A549 (cell line): ENCODE measurements at regions not wholly inside any gene's neighbourhood (a gene's known extent, or its start where the extent isn't known, plus 50 kb on each side); places are given as distances from the start of the nearest gene placed in this dataset.

ENCODE experiments used
- ATAC-seq, 2 experiments: fragments of 200-7000 bp in 1 of 2; fragments of >200 bp in 1 of 2; cut with Nextera tagmentation in 1 of 2; cut with Tn5 transposase in 1 of 2; 3 replicates each; pipeline versions ENCODE4 v1.8.0 to v1.9.1; 2018 to 2020; ENCODE audit warnings: mild to moderate bottlenecking in 1 of 2, moderate library complexity in 1 of 2
- CTCF ChIA-PET: fragments of 300-600 bp; sonication (Branson Sonifier 250); formaldehyde crosslinking; extraction: SDS; loops from one replicate; lab custom pipeline; 2021; ENCODE audit warnings: antibody characterized with exemption, inconsistent platforms; lab: Yijun Ruan, JAX
- POLR2A ChIA-PET: fragments of 350-600 bp; formaldehyde crosslinking; extraction: SDS; loops from one replicate; lab custom pipeline; 2021; ENCODE audit warnings: antibody characterized with exemption, inconsistent platforms; lab: Yijun Ruan, JAX
- DNase-seq, 2 experiments: peaks; one replicate each; pipeline versions ENCODE4 v3.0.0 to v3.0.0-alpha.2; 2011 to 2016; ENCODE audit warnings: low read depth in 1 of 2, low spot score in 1 of 2
- FAIRE-seq: peaks from 2 replicates; lab custom pipeline; 2011; peaks lifted over from hg19 to GRCh38; lab: Jason Lieb, UNC
- H3K27ac ChIP-seq, 2 experiments: fragments of >200 bp; sonication (Bioruptor Twin); formaldehyde crosslinking; 3 replicates each; pipeline ENCODE4 v1.5.1; 2016 to 2017
- H3K4me1 ChIP-seq: fragments of >200 bp; sonication (Bioruptor Twin); formaldehyde crosslinking; 3 replicates; pipeline ENCODE4 v1.6.1; 2016
- H3K4me2 ChIP-seq: fragments of >200 bp; sonication (Bioruptor Twin); formaldehyde crosslinking; 3 replicates; pipeline ENCODE4 v1.6.1; 2016
- H3K4me3 ChIP-seq: fragments of >200 bp; sonication (Bioruptor Twin); formaldehyde crosslinking; 3 replicates; pipeline ENCODE4 v1.5.1; 2016
- H3K9me3 ChIP-seq: fragments of >200 bp; sonication (Bioruptor Twin); formaldehyde crosslinking; 3 replicates; pipeline ENCODE4 v1.6.1; 2016
- CBX8 ChIP-seq: fragments of 200-600 bp; sonication (generic); IDR thresholded peaks from 2 replicates; pipeline ENCODE4 v1.6.1; 2016
- EHMT2 ChIP-seq: fragments of 200-600 bp; sonication (generic); IDR thresholded peaks from 2 replicates; pipeline ENCODE4 v1.6.1; 2016; ENCODE audit warnings: antibody characterized with exemption, low read depth, mild to moderate bottlenecking, moderate library complexity
- FOSB ChIP-seq: fragments of 250-450 bp; sonication (Bioruptor Pico); IDR thresholded peaks from 2 replicates; pipeline ENCODE4 v1.5.0; 2020; ENCODE audit warnings: mild to moderate bottlenecking, moderate library complexity
- HEYL ChIP-seq: fragments of 250-450 bp; sonication (Bioruptor Pico); IDR thresholded peaks from 2 replicates; pipeline ENCODE4 v1.8.0; 2021; ENCODE audit warnings: mild to moderate bottlenecking, moderate library complexity
- JUN ChIP-seq, 2 experiments: fragments of >200 bp; sonication (Bioruptor Twin); formaldehyde crosslinking; IDR thresholded peaks; 2 replicates in 1 of 2; 3 replicates in 1 of 2; pipeline ENCODE4 v1.6.1; 2016 to 2017
- MAZ ChIP-seq: fragments of 150-350 bp; IDR thresholded peaks from 2 replicates; pipeline ENCODE4 v1.6.1; 2014; ENCODE audit warnings: antibody characterized with exemption, low read depth, low read length, borderline replicate concordance
- MYC ChIP-seq: IDR thresholded peaks from 2 replicates; pipeline ENCODE4 v1.6.1; 2012; ENCODE audit warnings: mild to moderate bottlenecking, inconsistent platforms, low read length, improper control_type of control experiment, borderline replicate concordance
- NFE2L2 ChIP-seq: fragments of 150-350 bp; conservative IDR thresholded peaks from 2 replicates; pipeline ENCODE4 v1.6.1; 2014; ENCODE audit warnings: low read length
- NPAS2 ChIP-seq: fragments of 250-450 bp; sonication (Bioruptor Pico); IDR thresholded peaks from 2 replicates; pipeline ENCODE4 v1.8.0; 2022; ENCODE audit warnings: mild to moderate bottlenecking, moderate library complexity, borderline replicate concordance
- NR3C1 ChIP-seq: fragments of >200 bp; sonication (Bioruptor Twin); formaldehyde crosslinking; IDR thresholded peaks from 3 replicates; pipeline ENCODE4 v1.6.1; 2017
- POLR2A ChIP-seq: IDR thresholded peaks from 2 replicates; pipeline ENCODE4 v1.6.1; 2012; ENCODE audit warnings: mild to moderate bottlenecking, low read length
- POLR2AphosphoS2 ChIP-seq: conservative IDR thresholded peaks from 2 replicates; pipeline ENCODE4 v1.6.1; 2012; ENCODE audit warnings: low read length, improper control_type of control experiment, inconsistent platforms
- RARB ChIP-seq: fragments of 250-450 bp; sonication (Bioruptor Pico); IDR thresholded peaks from 2 replicates; pipeline ENCODE4 v1.8.0; 2021; ENCODE audit warnings: mild to moderate bottlenecking, moderate library complexity
- TFCP2L1 ChIP-seq: fragments of 250-450 bp; sonication (Bioruptor Pico); IDR thresholded peaks from 2 replicates; pipeline ENCODE4 v1.5.0; 2021; ENCODE audit warnings: mild to moderate bottlenecking
- ZC3H11A ChIP-seq: fragments of 450-650 bp; IDR thresholded peaks from 2 replicates; pipeline ENCODE4 v1.6.1; 2014; ENCODE audit warnings: antibody characterized with exemption, mild to moderate bottlenecking
- ZFP36 ChIP-seq: fragments of 450-650 bp; IDR thresholded peaks from 2 replicates; pipeline ENCODE4 v1.6.1; 2014; ENCODE audit warnings: borderline replicate concordance; ENCODE audit not compliant: partially characterized antibody
- ZNF302 ChIP-seq: fragments of 250-450 bp; sonication (Bioruptor Pico); IDR thresholded peaks from 2 replicates; pipeline ENCODE4 v1.9.0; 2021; ENCODE audit warnings: inconsistent platforms, mild to moderate bottlenecking, moderate library complexity
- WGBS: methylation state at CpG from one replicate; pipeline ENCODE4 v1.1.6; 2017; ENCODE audit errors: missing lambda C conversion rate; 5-methylcytosine and 5-hydroxymethylcytosine counted together
- TF ChIP-seq, protein P1 (sequence below): IDR thresholded peaks from 2 replicates; pipeline ENCODE4 v1.6.1; 2012; ENCODE audit warnings: low read depth, borderline replicate concordance
- TF ChIP-seq, protein P2 (sequence below): fragments of 200-600 bp; sonication (generic); IDR thresholded peaks from 2 replicates; pipeline ENCODE4 v1.6.1; 2016; ENCODE audit warnings: antibody characterized with exemption, mild to moderate bottlenecking, moderate library complexity
- TF ChIP-seq, protein P3 (sequence below): fragments of >200 bp; sonication (Bioruptor Twin); formaldehyde crosslinking; IDR thresholded peaks from 3 replicates; pipeline ENCODE4 v1.6.1; 2016
- TF ChIP-seq, protein P4 (sequence below): fragments of 250-450 bp; sonication (Bioruptor Pico); IDR thresholded peaks from 2 replicates; pipeline ENCODE4 v1.5.0; 2021; ENCODE audit warnings: mild to moderate bottlenecking, moderate library complexity, borderline replicate concordance
- TF ChIP-seq, protein P5 (sequence below): fragments of 250-450 bp; sonication (Bioruptor Pico); IDR thresholded peaks from 2 replicates; pipeline ENCODE4 v1.5.0; 2020; ENCODE audit warnings: low read depth, mild to moderate bottlenecking, moderate library complexity
- TF ChIP-seq, protein P6 (sequence below): fragments of 150-350 bp; IDR thresholded peaks from 2 replicates; pipeline ENCODE4 v1.6.1; 2014; ENCODE audit warnings: low read depth, mild to moderate bottlenecking, low read length

DNA sequence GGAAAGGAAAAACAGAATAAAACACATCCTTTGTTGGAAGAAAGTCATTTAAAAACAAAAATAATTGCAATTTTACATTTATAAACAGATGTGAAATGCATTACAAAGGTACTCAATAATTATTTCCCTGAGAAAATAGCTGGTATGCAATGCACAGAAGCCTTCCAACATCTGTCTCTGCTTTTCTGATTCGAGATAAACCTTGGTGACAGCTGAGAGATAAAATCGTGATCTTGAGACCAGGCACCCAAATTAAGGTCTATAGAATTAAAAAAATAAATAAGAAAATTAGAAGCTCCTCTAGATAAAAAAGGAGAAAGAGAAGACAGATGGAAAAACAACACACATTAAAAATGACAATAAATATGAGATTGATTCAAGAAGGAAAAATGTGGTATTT lies 544.0 kb downstream of the SPRY1 start (continued):
- TF ChIP-seq ZFP36 (no peak), MAZ (no peak), HEYL (CRISPR knock-in tag) (no peak)

DNA sequence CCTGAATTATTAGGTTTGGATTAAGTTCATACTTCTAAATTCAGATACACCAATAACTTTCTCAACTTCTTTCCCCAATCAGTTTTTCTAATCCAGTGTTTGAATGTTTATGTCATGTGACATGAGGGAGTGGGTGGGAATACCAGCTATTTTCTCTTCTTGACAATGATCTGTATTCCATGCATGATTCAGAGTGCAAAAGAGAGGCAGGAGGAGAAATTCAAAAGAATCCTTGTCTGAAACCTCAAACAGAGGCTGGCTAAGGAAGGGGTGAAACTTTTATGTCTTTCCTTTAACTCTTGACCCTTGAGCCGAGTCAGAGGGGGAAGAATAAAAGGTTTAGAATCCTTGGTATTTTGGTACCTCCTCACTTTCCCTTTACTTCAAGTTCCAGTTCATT lies 544.7 kb downstream of the SPRY1 start:
- no peak for ATAC-seq
- no peak for FAIRE-seq
- no peaks in the 10 kb centered on the region for H3K4me1 ChIP-seq
- ChIA-PET CTCF (no interaction called here), POLR2A (no interaction called here)
- no peak for DNase-seq
- H3K4me3 ChIP-seq, result no peak overlapping the region
- no peaks in the 10 kb centered on the region for H3K9me3 ChIP-seq
- H3K4me2 ChIP-seq, result no peak overlapping the region
- no peak overlapping the region for H3K27ac ChIP-seq
- WGBS, result 0% methylated on average over 1 of the region's 1 CpG
- TF ChIP-seq, protein P1, sequence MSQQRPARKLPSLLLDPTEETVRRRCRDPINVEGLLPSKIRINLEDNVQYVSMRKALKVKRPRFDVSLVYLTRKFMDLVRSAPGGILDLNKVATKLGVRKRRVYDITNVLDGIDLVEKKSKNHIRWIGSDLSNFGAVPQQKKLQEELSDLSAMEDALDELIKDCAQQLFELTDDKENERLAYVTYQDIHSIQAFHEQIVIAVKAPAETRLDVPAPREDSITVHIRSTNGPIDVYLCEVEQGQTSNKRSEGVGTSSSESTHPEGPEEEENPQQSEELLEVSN, result no peak
- TF ChIP-seq NPAS2 (no peak), NFE2L2 (no peak), ZNF302 (CRISPR knock-in tag) (no peak), FOSB (CRISPR knock-in tag) (no peak), MYC (no peak), TFCP2L1 (CRISPR knock-in tag) (no peak), POLR2AphosphoS2 (no peak), JUN (IDR thresholded peaks at IDR 0.05) (no peak)
- TF ChIP-seq, protein P2, sequence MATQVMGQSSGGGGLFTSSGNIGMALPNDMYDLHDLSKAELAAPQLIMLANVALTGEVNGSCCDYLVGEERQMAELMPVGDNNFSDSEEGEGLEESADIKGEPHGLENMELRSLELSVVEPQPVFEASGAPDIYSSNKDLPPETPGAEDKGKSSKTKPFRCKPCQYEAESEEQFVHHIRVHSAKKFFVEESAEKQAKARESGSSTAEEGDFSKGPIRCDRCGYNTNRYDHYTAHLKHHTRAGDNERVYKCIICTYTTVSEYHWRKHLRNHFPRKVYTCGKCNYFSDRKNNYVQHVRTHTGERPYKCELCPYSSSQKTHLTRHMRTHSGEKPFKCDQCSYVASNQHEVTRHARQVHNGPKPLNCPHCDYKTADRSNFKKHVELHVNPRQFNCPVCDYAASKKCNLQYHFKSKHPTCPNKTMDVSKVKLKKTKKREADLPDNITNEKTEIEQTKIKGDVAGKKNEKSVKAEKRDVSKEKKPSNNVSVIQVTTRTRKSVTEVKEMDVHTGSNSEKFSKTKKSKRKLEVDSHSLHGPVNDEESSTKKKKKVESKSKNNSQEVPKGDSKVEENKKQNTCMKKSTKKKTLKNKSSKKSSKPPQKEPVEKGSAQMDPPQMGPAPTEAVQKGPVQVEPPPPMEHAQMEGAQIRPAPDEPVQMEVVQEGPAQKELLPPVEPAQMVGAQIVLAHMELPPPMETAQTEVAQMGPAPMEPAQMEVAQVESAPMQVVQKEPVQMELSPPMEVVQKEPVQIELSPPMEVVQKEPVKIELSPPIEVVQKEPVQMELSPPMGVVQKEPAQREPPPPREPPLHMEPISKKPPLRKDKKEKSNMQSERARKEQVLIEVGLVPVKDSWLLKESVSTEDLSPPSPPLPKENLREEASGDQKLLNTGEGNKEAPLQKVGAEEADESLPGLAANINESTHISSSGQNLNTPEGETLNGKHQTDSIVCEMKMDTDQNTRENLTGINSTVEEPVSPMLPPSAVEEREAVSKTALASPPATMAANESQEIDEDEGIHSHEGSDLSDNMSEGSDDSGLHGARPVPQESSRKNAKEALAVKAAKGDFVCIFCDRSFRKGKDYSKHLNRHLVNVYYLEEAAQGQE, result no peak
- TF ChIP-seq, protein P3, sequence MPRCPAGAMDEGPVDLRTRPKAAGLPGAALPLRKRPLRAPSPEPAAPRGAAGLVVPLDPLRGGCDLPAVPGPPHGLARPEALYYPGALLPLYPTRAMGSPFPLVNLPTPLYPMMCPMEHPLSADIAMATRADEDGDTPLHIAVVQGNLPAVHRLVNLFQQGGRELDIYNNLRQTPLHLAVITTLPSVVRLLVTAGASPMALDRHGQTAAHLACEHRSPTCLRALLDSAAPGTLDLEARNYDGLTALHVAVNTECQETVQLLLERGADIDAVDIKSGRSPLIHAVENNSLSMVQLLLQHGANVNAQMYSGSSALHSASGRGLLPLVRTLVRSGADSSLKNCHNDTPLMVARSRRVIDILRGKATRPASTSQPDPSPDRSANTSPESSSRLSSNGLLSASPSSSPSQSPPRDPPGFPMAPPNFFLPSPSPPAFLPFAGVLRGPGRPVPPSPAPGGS, result no peak
- TF ChIP-seq, protein P4, sequence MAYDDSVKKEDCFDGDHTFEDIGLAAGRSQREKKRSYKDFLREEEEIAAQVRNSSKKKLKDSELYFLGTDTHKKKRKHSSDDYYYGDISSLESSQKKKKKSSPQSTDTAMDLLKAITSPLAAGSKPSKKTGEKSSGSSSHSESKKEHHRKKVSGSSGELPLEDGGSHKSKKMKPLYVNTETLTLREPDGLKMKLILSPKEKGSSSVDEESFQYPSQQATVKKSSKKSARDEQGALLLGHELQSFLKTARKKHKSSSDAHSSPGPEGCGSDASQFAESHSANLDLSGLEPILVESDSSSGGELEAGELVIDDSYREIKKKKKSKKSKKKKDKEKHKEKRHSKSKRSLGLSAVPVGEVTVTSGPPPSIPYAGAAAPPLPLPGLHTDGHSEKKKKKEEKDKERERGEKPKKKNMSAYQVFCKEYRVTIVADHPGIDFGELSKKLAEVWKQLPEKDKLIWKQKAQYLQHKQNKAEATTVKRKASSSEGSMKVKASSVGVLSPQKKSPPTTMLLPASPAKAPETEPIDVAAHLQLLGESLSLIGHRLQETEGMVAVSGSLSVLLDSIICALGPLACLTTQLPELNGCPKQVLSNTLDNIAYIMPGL (CRISPR knock-in tag), result no peak
- TF ChIP-seq, all 56 proteins: peak for 0

DNA sequence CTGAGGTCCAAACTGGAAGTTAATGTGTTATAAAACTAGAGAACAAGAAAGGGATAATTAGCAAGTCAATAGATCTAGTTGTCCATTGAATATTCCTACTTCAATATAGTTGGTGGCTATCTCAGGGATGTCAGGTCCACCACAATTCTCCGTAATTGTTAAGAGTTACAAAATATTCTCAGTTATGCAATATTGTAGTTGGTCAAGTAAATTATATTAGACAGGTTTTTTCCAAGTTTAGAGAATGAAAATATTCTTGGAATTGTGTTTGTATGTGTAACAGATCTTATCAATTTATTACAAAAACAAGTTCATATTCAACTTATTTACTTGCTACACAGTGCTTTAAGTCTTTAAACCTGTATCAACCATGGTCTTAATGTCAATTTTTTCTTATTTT lies 547.4 kb downstream of the SPRY1 start:
- DNase-seq (no peak), FAIRE-seq (no peak), ATAC-seq (no peak)
- Histone ChIP-seq H3K4me3 (no peak overlapping the region), H3K4me2 (no peak overlapping the region), H3K9me3 (no peaks in the 10 kb centered on the region), H3K4me1 (no peaks in the 10 kb centered on the region), H3K27ac (no peak overlapping the region)
- WGBS, result 34% methylated on average over 1 of the region's 1 CpG
- POLR2A ChIA-PET, result no interaction called here
- CTCF ChIA-PET, result no interaction called here
- TF ChIP-seq ZC3H11A (no peak), EHMT2 (no peak), ZNF302 (CRISPR knock-in tag) (no peak), NPAS2 (no peak), POLR2A (no peak), CBX8 (no peak), RARB (CRISPR knock-in tag) (no peak), NR3C1 (no peak), JUN (IDR thresholded peaks at IDR 0.05) (no peak), MAZ (no peak)
- TF ChIP-seq, protein P5, sequence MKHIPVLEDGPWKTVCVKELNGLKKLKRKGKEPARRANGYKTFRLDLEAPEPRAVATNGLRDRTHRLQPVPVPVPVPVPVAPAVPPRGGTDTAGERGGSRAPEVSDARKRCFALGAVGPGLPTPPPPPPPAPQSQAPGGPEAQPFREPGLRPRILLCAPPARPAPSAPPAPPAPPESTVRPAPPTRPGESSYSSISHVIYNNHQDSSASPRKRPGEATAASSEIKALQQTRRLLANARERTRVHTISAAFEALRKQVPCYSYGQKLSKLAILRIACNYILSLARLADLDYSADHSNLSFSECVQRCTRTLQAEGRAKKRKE (CRISPR knock-in tag), result no peak
- TF ChIP-seq, protein P1, result no peak
- TF ChIP-seq, protein P3, result no peak
- TF ChIP-seq, protein P6, sequence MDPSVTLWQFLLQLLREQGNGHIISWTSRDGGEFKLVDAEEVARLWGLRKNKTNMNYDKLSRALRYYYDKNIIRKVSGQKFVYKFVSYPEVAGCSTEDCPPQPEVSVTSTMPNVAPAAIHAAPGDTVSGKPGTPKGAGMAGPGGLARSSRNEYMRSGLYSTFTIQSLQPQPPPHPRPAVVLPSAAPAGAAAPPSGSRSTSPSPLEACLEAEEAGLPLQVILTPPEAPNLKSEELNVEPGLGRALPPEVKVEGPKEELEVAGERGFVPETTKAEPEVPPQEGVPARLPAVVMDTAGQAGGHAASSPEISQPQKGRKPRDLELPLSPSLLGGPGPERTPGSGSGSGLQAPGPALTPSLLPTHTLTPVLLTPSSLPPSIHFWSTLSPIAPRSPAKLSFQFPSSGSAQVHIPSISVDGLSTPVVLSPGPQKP, result no peak
